HG03565 (cell line): ENCODE measurements at regions not wholly inside any gene's neighbourhood (a gene's known extent, or its start where the extent isn't known, plus 50 kb on each side); places are given as distances from the start of the nearest gene placed in this dataset.
A peak's percentile ranks its signal among the peaks of the same experiment; 100 is the strongest.
"Not testable (repeated sequence)": the region's sequence is repeated elsewhere in the genome, so short reads cannot be mapped to it uniquely, and the experiment has no call there.

ENCODE experiments used
- ATAC-seq: cut with Tn5 transposase; IDR thresholded peaks from one replicate; pipeline ENCODE4 v1.9.1; 2021; ENCODE audit warnings: mild to moderate bottlenecking, moderate library complexity; ENCODE audit not compliant: unreplicated experiment

- no peak for ATAC-seq
Observed at GRCh38 chr17:20896153-20896649, 146.6 kb downstream of the USP22 start.

- ATAC-seq, result not testable (repeated sequence)
Observed at GRCh38 chr17:20898726-20899125, 144.1 kb downstream of the USP22 start.

- ATAC-seq, result not testable (repeated sequence)
Observed at GRCh38 chr17:20902496-20902895, 140.3 kb downstream of the USP22 start.

- not testable (repeated sequence) for ATAC-seq
Observed at GRCh38 chr17:20903549-20903948, 139.3 kb downstream of the USP22 start.

GRCh38 chr17:20908313-20909267, 134.2 kb downstream of the USP22 start:
- peak; percentile 87 for ATAC-seq

- no peak for ATAC-seq
Observed at GRCh38 chr17:20914658-20915057, 128.2 kb downstream of the USP22 start.

- ATAC-seq, result no peak
Observed at GRCh38 chr17:20916383-20916782, 126.4 kb downstream of the USP22 start.

- not testable (repeated sequence) for ATAC-seq
Observed at GRCh38 chr17:20917610-20918306, 125.1 kb downstream of the USP22 start.

GRCh38 chr17:20920095-20920814, 122.6 kb downstream of the USP22 start:
- ATAC-seq, result no peak

- no peak for ATAC-seq
Observed at GRCh38 chr17:20920815-20921199, 122.0 kb downstream of the USP22 start.

- ATAC-seq, result no peak
Observed at GRCh38 chr17:20922128-20922670, 120.6 kb downstream of the USP22 start.

GRCh38 chr17:20924306-20924705, 118.5 kb downstream of the USP22 start:
- ATAC-seq, result no peak

- ATAC-seq, result no peak
Observed at GRCh38 chr17:20925091-20925490, 117.7 kb downstream of the USP22 start.

GRCh38 chr17:20925954-20926353, 116.9 kb downstream of the USP22 start:
- ATAC-seq, result no peak

GRCh38 chr17:20926532-20926931, 116.3 kb downstream of the USP22 start:
- no peak for ATAC-seq

GRCh38 chr17:20927308-20927977, 115.4 kb downstream of the USP22 start:
- no peak for ATAC-seq

GRCh38 chr17:20929334-20929733, 113.5 kb downstream of the USP22 start:
- no peak for ATAC-seq

GRCh38 chr17:20930081-20930760, 112.6 kb downstream of the USP22 start:
- ATAC-seq, result no peak

GRCh38 chr17:20933040-20933439, 109.8 kb downstream of the USP22 start:
- ATAC-seq, result not testable (repeated sequence)

- no peak for ATAC-seq
Observed at GRCh38 chr17:20934288-20934687, 108.5 kb downstream of the USP22 start.
